KBM-7 (cell line): ENCODE measurements at regions not wholly inside any gene's neighbourhood (a gene's known extent, or its start where the extent isn't known, plus 50 kb on each side); places are given as distances from the start of the nearest gene placed in this dataset.

Experiments used
- DNase-seq: peaks from one replicate; pipeline ENCODE4 v3.0.0-alpha.2; 2015
- in situ Hi-C: fragments of 300-500 bp; cut with MboI; formaldehyde crosslinking; loops from 2 replicates; pipeline ENCODE4 v1.14.3; 2020; ENCODE audit warnings: low sequenced_read_pairs, low pct_unique_long_range_greater_than_20kb, mixed read lengths

- no peak for DNase-seq
- in situ Hi-C loops, result no loop called here
Observed at GRCh38 chr18:45167631-45168280, 447.5 kb upstream of the SLC14A2 start.

DNA sequence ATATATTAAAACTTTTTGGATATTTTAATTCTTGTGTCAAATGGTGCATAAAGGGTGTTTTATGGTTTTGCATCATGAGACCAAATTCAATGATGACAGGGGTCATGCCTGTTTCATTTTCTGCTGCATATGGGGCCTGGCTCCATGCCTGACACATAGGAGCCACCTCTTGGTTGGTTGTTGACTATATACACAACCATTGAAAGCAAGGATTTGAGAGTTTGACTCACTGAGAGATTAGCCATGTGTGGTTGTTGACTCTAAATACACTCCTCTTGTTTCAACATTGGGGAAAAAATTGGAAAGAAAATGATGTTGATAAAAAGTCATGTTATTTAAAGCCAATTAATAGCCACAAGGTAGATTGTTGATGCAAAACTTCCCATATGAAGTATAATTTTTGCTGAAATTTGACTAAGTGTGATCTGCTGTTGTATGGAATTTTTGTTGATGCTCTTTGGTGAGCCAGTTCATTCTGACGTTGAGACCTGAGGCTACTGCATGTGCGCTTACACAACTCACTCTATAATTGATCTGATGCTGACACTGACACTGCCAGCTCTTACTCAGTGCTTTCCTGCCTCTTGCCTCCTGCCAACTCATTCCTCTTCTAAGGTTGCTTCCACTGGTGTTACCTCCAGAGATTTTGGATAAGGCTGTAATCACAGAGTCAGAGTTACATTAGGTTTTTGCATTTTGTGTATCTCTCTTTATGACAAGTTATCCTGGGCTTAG lies 446.2 kb upstream of the SLC14A2 start:
- in situ Hi-C loops, result no loop called here
- DNase-seq, result no peak

- in situ Hi-C loops, result no loop called here
Observed at GRCh38 chr18:45169610-45170009, 445.7 kb upstream of the SLC14A2 start.

DNA sequence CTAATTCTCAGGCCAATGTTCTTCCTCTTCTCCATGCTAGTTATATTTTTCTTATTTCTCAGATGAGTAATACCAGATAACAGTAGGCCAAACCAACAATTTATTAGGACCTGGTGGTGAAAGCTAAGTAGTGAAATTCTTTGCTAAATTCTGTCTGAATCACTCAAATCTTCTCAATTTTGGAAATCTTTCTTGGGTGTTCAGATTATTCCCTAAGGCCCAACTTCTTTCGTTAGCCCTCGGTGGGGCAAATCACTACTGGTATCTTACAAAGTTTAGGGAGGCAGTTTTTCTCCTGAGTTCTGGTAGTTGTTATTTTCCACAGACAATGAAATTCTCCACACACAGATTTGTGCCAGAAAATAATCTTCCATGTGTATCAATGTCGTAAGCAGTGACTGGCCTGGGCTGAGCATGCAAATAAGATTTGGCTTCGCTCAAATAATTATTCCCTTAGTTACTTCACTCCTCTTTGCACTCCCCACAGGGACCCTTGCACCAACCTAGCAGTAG lies 443.5 kb upstream of the SLC14A2 start:
- DNase-seq, result no peak
- in situ Hi-C loops, result no loop called here

More at GRCh38 chr18:45169610-45170009, 445.7 kb upstream of the SLC14A2 start:
- no peak for DNase-seq

- in situ Hi-C loops, result no loop called here
Observed at GRCh38 chr18:45173327-45173726, 441.9 kb upstream of the SLC14A2 start.

DNA sequence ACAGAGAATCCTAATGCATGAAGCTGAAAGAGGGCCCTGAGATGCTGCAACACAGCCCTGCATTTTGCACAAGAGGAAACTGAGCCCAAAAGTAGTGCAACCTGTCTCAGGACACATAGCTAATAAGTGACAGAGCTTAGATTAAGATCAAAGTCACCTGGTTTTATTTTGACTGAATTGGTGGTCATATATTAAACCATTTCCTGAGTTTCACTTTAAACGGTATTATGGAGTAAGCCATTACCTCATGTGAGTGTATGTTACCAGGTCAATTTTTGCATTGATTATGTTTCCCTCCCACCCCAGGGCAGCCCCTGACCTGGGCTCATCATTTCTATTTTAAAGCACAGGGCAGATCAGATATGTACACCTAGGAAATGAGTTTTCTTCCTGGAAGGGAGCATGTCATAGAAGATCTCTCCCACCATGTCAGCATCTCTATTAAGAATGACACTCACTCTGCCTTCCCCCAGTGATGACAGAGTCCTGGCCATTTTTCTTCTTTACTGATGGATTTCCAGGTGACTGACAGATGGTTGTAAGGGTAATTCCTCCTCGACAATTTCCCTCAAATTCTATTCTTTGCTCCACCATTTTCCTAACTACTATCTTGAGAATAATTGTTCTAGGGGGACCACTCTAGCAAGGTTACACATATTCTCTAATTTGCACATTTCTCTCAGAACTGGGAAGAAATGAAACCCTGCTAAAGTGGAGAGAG lies 441.3 kb upstream of the SLC14A2 start:
- in situ Hi-C loops, result no loop called here
- DNase-seq, result no peak

More at GRCh38 chr18:45173327-45173726, 441.9 kb upstream of the SLC14A2 start:
- DNase-seq, result no peak

GRCh38 chr18:45174629-45175136 lies 440.6 kb upstream of the SLC14A2 start:
- DNase-seq, result no peak
- in situ Hi-C loops, result no loop called here

DNA sequence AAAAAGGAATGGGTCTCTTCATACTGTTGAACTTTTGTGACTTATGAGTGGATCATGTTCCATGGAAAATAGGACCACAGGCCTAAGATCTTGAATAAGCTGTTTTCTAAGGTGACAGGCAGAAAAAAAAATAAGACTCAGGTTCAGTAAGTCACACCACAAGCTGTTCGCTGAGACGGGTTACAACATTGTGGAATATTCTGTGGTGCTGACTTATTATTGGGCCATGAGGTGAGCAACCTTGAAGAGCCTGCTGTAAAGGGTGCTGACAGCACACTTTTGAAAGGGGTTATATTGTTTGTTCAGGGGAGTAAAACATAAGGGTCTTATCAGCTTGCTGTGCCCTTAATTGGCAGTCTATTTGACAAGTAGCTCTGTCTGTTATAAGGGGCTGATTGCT lies 439.8 kb upstream of the SLC14A2 start:
- in situ Hi-C loops, result no loop called here

DNA sequence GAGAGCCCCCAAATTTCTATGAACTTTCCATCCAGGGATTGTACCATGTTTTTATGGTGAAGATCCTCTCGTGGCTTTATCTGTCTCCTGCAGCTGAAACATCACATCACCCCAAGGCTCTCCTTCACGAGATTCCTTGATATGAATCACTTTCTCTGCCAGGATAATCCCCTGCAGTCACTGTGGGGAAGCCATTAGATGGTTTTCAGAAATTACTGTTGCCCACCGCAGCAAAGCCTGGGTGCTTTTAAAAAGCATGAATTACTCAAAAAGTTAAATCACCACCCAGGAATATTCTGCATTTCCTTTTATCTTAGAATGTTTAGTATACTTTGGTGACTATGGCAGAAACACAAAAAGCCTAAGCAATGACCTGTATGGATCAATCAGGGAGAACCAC lies 428.4 kb upstream of the SLC14A2 start:
- in situ Hi-C loops, result no loop called here
- no peak for DNase-seq

More for the DNA sequence above, 439.8 kb upstream of the SLC14A2 start:
- DNase-seq, result no peak

- in situ Hi-C loops, result no loop called here
- DNase-seq, result no peak
Observed at GRCh38 chr18:45191795-45192194, 423.5 kb upstream of the SLC14A2 start.

GRCh38 chr18:45197526-45197970 lies 417.7 kb upstream of the SLC14A2 start:
- DNase-seq, result no peak
- in situ Hi-C loops, result no loop called here

GRCh38 chr18:45198526-45198925 lies 416.8 kb upstream of the SLC14A2 start:
- no peak for DNase-seq
- in situ Hi-C loops, result no loop called here

DNA sequence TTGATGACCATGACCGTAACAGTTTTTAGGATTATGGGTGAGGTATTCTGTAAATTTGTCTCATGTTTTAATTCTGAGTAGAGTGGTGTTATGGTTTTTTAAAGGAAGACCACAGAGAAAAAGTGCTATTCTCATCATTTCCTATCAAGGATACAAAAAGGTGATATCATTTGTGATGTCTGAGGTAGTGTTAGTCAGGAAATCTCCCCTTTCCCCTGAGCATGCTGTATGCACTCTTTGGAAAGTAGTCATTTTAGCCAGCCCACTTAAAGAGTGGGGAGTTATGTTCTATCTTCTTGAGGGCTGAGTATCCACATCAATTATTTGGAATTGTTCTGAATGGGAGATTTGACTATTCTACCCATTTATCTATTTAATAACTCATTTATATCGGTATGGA lies 414.2 kb upstream of the SLC14A2 start:
- DNase-seq, result no peak
- in situ Hi-C loops, result no loop called here

DNA sequence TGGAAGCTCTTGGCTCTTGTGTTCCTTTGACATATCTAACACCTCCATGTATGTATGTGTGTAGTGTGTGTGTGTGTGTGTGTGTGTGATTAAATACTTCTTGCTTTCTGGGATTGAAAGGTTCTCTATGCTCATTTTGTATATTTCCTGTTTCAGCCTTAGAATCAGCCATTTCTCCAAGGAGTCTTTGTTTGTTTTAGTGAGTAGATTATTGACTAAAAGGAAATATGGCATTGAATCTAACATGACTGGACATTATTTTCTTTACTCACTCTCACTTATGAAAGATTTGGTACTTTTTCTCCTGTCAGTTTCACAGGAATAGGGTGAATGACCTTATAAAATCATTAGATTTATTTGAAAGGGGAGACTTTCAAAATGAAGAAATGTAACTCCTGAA lies 413.8 kb upstream of the SLC14A2 start:
- no peak for DNase-seq
- in situ Hi-C loops, result no loop called here

DNA sequence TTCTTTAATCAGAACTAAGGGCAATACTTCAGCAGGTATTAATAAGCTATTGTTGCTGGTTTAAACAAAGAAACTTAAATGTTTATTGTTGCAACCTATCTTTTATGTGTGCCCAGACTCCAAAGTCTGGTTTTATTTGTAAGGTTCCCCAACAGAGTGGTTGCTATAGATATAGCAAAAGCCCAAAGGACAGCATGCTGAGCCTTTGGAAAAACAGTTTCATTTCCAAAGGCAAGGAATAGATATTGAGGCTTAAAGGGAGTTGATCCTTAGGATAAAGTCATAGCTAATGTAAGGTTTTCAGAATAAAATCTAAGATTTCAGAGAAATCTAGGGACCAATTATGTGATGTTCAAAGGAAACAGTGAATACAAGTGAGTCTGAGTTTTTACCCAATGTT lies 413.2 kb upstream of the SLC14A2 start:
- DNase-seq, result no peak
- in situ Hi-C loops, result no loop called here

DNA sequence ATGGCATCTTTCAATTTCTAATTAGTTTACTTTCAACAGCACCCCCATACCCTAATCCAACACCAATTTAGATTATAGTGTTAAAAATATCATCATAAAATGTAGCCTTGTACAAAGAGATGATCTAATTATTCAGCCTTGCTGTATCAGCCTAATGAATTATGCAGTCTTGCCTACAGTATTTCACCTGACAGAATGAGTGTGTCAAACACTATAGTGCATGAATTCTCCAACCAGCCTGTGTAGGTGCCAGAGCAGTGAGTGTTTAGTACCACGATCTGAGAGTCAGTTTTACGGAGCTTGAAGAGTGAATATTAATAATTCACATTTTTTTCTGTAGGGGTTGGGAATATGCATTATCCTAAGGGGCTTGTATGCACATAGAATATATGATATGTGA lies 411.6 kb upstream of the SLC14A2 start:
- in situ Hi-C loops, result no loop called here
- no peak for DNase-seq

DNA sequence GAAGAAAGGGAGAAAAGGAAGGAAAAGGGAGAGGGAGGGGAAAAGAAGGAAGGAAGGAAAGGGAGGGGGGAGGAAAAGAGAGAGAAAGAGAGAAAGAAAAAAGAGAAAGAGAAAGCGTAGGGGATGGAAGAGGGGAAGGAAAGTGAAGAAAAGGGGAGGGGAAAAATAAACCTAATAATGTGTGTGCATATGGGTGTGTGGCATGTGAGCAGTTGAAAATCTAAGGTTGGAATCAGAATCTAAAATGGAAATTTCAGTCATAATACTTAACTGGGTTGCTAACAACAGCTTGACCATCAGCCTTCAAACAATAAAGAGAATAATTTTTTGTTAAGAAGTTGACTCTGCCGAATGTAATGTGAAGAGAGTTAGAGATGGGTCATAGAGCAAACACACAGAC lies 407.9 kb upstream of the SLC14A2 start:
- DNase-seq, result no peak
- in situ Hi-C loops, result no loop called here

DNA sequence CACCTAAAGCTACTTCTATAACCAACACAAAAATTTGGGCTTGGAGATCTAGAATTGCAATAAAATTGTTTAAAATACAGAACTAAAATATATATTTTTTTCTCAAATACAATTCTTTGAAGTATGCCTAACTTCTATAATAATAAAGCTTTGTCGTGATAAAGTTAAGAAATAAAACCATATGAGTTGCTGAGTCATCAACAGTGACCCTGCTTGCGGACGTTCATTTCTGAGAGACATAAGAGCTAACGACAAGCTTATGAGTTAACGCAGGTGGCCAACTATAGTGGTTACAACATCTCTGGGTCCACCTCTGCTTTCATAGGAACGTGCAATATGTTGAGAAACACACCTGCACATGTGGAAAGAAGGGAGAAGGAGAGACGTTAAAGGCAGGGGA lies 407.1 kb upstream of the SLC14A2 start:
- in situ Hi-C loops, result no loop called here
- DNase-seq, result no peak

DNA sequence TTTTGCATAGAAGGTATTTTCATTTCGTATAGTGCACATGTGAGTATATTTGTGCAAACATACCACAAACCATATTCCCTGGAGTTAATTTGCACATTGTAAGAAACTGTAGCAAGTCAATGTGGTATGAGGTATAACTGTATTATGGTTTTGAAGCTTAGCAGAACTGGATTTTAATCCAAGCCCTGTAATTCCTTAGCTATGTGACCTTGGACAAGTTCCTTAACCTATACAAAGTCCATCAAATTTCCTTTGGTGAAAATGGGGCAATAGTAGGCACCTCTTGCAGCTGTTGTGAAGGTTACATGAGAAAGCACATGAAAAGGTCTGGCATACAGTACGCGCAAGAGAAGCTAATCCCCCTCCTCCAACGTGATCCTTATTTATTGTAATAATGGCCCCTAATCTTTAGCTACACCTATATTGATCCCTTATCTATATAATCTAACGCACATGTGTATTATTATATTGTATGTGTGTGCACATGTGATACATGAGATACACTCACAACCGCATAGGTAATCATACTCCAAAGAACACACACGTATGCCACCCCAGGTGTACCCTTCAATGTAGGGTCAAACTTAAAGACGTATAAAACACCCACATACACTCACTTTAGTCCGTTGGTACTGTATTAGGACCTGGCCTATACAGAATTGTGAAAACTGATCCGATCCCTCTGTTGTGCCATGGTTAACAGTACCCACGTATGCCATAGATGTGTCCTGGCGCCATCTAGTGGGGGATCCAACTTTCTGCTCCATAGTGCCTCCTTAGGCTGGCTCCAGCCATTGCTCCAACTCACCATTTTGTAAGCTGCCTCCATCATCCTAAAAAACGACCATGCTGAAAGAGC lies 402.9 kb upstream of the SLC14A2 start:
- in situ Hi-C loops, result no loop called here

More for the DNA sequence above, 402.9 kb upstream of the SLC14A2 start:
- peak; percentile 85 for DNase-seq
